Left hindlimb (tissue), 1 donor: ENCODE measurements at regions not wholly inside any gene's neighbourhood (a gene's known extent, or its start where the extent isn't known, plus 50 kb on each side); places are given as distances from the start of the nearest gene placed in this dataset.
"Not testable (repeated sequence)": the region's sequence is repeated elsewhere in the genome, so short reads cannot be mapped to it uniquely, and the experiment has no call there.

ENCODE experiments used
- DNase-seq: peaks from one replicate; pipeline ENCODE4 v3.0.0-alpha.2; 2018

DNA sequence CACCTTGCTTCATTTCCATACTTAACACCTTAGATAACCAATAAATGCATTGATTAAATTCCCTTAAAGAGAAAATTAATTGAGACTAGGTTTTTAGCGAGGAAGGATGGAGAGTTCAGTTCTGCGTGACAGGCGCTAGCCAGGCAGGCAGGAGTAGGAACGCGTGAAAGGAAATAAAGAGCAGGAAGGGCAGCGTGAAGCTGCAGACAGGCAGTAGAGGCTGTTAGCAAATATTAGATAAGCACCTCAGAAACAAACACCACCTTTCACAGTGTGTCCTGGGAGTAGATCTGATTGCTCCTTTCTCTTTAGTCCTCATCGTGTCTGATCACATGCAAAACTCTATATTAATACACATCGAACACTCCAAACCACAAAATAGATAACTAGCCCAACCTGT is 282.7 kb upstream of the ADGRL2 start:
- no peak for DNase-seq

- DNase-seq, result no peak
Observed at GRCh38 chr1:81513796-81514354, 286.9 kb upstream of the ADGRL2 start.

- DNase-seq, result no peak
Observed at GRCh38 chr1:81512252-81513003, 288.3 kb upstream of the ADGRL2 start.

DNA sequence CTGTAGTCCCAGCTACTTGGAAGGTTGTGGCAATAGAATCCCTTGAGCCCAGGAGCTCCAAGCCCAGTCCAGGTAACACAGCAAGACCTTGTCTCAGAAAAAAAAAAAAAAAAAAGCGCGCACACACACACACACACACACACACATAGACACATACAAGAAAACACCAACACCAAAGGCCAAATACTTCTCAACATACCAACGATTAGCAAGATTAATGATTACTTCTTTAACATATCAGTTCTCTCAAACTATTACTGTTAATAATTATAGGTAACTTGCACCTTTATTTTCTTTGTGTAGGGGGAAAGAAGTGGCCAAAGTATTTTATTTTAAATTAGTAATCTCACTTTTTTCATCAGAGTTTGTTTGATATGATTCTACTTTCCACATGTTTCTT is 289.5 kb upstream of the ADGRL2 start:
- no peak for DNase-seq

DNA sequence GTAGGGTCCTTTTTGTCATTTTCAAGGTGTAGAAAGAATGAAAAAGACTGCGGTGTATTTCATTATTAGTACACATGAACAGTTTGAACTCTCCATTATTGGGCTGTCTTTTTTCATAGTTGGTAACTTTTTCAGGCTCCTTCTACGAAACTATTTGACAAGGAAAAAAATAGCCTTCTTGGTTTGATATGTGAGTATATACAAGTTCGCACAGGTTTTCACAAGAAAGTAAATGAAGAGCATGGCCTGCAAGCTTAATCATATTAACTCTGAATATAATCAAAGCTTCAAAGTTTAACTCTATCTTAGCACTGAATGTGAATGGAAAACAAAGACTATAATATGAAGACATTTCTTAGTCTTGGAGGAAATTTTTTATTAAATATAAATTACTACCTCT is 290.0 kb upstream of the ADGRL2 start:
- no peak for DNase-seq

DNA sequence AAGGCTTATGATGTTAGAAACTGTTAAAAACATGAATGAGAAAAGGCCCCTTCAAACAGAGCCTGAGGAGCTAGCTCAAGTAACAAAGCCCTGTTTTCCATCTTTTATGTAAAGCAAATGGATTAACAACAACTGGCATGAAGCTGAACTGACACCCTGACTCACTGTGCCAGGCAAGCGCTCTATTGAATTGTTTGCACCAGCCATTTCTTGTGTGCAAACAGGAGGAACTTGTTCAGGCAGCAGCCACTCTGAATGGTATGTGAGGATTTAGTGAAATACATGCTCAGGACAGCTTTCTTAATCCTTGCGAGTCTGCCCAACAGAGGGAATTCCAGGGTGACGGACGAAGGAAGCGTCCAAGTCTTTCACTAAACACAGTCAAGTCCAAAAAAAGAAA is 291.1 kb upstream of the ADGRL2 start:
- DNase-seq, result peak; percentile 29

DNA sequence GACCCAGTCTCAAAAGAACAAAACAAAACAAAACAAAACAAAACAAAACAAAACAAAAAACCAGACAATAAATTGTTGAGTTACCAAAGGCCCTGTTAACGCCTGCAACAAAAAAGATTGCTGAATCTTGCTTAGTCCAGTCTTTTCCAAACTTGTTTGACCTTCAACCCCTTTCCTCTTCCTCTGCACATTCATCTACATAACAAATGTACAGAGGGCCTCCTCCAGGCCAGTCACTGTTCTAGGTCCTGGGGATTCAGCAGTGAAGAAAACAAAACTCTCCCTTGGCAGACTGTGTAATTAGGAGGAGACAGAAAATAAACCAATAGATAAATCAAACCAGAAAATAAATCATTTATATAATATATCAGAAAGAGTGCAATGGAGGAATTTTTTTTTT is 294.0 kb upstream of the ADGRL2 start:
- DNase-seq, result no peak

- DNase-seq, result no peak
Observed at GRCh38 chr1:81505831-81506230, 294.9 kb upstream of the ADGRL2 start.

GRCh38 chr1:81504820-81505219 is 295.9 kb upstream of the ADGRL2 start:
- DNase-seq, result not testable (repeated sequence)

DNA sequence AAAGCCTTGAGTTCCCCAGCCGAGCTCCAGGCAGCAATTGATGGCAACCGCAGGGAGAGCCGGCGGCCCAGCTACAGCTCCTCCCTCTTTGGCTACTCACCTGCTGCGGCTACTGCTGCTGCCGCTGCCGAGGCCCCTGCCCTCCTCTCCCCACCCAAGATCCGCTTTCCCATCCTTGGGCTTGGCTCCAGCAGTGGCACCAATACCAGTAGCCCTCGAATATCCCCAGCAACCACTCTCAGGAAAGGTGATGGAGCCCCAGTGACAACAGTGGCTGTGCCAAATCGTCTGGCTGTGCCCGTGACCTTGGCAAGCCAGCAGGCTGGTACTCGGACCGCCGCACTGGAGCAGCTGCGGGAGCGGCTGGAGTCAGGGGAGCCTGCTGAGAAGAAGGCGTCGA is 298.0 kb upstream of the ADGRL2 start:
- not testable (repeated sequence) for DNase-seq

DNA sequence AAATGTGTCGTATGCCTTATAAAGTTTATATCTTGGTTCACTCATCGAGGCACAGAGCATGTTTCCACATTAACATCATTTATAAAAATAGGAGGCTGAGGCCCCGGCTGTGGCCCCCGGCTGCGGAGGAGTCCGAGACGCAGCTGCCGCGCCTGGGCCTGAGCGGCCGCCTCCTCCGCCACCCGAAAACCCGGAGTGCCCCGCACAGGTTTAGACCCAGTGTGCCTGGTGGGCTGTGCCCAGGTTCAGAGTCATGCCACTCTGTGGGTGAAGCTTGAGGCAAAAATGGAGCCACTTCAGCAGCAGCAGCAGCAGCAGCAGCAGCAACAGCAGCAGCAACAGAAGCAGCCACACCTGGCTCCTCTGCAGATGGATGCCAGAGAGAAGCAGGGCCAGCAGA is 299.2 kb upstream of the ADGRL2 start:
- not testable (repeated sequence) for DNase-seq

GRCh38 chr1:81499487-81499886 is 301.2 kb upstream of the ADGRL2 start:
- DNase-seq, result no peak

DNA sequence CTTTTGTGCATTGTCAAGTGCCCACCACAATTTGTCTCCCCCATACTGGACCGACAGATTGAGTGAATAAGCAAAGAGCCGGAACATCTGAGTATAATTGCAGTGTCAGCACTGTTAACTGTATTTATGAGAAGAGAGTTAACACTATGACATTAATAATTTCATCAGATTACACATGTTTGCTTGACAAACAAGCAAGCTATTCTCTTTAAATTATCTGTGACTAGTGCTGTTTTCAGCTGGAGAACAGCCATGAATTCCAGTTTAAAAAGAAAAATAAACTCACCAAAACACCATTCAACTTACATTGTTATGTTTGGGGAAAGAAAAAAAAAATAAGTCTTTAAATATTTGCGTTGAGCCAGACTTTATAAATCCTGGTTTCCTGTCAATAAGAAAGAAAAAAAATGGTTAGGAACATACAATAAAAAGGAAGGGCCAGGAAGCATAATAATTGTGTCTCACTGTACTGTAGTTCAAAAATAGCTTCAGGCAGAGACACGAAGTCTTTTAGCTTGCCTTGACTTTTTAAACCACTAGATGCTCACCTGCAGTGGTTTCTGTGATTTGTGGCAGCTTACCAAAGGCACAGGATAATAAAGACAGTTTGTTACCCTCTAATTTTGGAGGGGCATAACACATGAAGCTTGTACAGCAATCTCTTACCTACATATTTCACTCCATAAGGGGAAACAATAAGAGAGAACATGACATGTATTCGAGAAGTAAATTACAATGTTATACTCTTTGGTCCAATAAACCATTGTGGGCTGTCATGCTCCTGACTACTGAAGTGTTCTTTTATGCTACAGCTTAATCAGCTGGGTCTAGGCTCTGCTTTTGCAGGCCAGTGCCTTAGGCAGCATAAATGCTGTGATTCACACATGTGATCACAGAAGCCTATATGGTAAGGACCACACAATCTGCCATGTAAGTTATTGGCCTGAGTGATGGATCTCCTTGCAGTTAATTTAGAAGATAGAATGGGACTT is 302.0 kb upstream of the ADGRL2 start:
- DNase-seq, result no peak

GRCh38 chr1:81496349-81496748 is 304.4 kb upstream of the ADGRL2 start:
- no peak for DNase-seq

- DNase-seq, result no peak
Observed at GRCh38 chr1:81493102-81493869, 307.4 kb upstream of the ADGRL2 start.

DNA sequence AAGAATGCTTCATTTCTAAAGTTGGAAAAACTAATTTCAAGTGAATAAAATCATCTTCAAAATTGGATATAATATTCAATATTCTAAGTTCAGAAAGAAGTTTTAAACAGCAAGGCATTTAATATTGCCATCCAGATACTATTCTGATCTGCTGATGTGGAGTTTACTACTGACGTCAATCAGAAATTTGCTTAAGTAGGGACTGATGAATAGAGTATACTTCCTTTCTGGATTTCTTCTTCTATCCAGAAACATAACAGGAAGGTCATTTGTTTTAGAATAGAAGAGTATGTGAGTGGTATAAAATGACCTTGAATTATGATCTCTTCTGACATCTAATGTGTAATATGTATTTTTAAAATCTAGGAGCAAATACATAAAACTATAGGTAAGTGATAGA is 308.1 kb upstream of the ADGRL2 start:
- no peak for DNase-seq

GRCh38 chr1:81490614-81491013 is 310.1 kb upstream of the ADGRL2 start:
- no peak for DNase-seq

GRCh38 chr1:81489372-81489934 is 311.3 kb upstream of the ADGRL2 start:
- no peak for DNase-seq

DNA sequence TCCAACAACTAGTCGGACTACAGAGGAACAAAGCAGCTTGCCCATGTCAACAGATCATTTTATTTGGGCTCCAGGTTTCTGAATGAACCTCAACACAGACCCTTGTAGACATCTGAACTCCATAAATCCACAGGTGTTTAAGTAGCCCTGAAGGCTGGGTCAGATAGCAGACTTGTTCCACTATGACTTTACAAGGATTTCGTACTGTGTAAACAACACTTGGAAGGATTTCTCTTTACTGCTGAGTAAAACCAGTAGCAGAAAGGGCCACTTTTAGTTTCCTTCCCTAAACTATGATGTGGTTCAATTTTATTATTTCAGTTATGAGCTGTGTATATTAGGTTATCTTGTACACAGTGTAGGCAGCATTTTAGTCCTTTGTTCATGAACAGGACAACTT is 316.4 kb upstream of the ADGRL2 start:
- no peak for DNase-seq

DNA sequence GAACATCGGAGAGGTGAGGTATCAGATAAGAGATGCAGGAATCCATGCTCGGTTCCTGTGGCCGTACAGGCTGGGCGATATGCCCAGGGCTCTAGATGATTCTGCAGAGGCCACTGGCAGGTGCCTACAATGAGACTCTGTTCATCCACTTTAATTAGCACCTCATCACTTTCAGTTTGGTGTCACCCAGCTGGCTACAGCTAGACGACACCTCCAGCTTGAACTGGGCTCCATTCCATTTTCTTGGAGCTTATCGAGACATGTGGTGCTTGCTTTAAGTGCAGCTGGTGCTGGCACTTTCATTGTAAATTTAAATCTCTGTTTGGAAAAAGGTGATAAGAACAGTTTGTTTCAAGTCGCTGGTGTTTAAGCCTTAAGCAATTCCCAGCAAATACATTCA is 322.5 kb upstream of the ADGRL2 start:
- DNase-seq, result no peak

GRCh38 chr1:81477710-81478109 is 323.0 kb upstream of the ADGRL2 start:
- DNase-seq, result no peak

DNA sequence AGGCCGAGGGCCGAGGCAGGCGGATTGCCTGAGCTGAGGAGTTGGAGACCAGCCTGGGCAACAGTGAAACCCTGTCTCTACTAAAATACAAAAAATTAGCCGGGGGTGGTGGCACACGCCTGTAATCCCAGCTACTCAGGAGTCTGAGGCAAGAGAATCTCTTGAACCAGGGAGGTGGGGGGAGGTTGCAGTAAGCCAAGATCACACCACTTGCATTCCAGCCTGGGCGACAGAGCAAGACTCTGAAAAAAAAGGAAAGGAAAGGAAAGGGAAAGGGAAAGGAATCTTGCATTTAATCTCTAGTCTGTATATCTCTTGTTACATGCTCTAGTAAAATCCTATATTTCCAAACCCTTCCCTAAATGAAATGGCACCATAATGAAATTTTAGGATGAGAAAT is 328.3 kb upstream of the ADGRL2 start:
- no peak for DNase-seq

GRCh38 chr1:81471255-81471654 is 329.5 kb upstream of the ADGRL2 start:
- no peak for DNase-seq
